Neural cell (in vitro differentiated cells): ENCODE measurements at regions not wholly inside any gene's neighbourhood (a gene's known extent, or its start where the extent isn't known, plus 50 kb on each side); places are given as distances from the start of the nearest gene placed in this dataset.

Experiments used
- H2AFZ ChIP-seq: fragments of 200-600, 300-800 bp; sonication (generic), shearing (Covaris generic); 2 replicates; pipeline ENCODE4 v1.6.0; 2014; ENCODE audit warnings: low read depth, mild to moderate bottlenecking, antibody characterized with exemption, low read length, moderate library complexity
- H3F3A ChIP-seq: fragments of 200-600 bp; shearing (Covaris generic); 2 replicates; pipeline ENCODE4 v1.6.1; 2016; ENCODE audit warnings: mild to moderate bottlenecking, moderate library complexity, mixed read lengths, antibody characterized with exemption, low read length; ENCODE audit not compliant: insufficient read depth, poor library complexity, severe bottlenecking
- H3K27ac ChIP-seq: fragments of 200-600, 300-800 bp; sonication (generic), shearing (Covaris generic); 2 replicates; pipeline ENCODE4 v1.5.1; 2014; ENCODE audit warnings: mild to moderate bottlenecking, low read length, moderate library complexity
- H3K27me3 ChIP-seq: fragments of 300-800, 200-600 bp; sonication (generic), shearing (Covaris generic); 2 replicates; pipeline ENCODE4 v1.6.0; 2014; ENCODE audit warnings: mild to moderate bottlenecking, low read depth, low read length, moderate library complexity; ENCODE audit not compliant: insufficient read depth
- H3K36me3 ChIP-seq: fragments of 300-800, 200-600 bp; sonication (generic), shearing (Covaris generic); 2 replicates; pipeline ENCODE4 v1.5.1; 2014; ENCODE audit warnings: mild to moderate bottlenecking, antibody characterized with exemption, low read length, moderate library complexity; ENCODE audit not compliant: insufficient read depth
- H3K4me2 ChIP-seq: fragments of 300-800, 200-600 bp; sonication (generic), shearing (Covaris generic); 2 replicates; pipeline ENCODE4 v1.6.0; 2014; ENCODE audit warnings: mild to moderate bottlenecking, low read length
- H3K4me3 ChIP-seq: fragments of 300-800, 200-600 bp; sonication (generic), shearing (Covaris generic); 2 replicates; pipeline ENCODE4 v1.5.1; 2014; ENCODE audit warnings: mild to moderate bottlenecking, low read length, moderate library complexity
- H3K79me2 ChIP-seq: fragments of 200-600 bp; shearing (Covaris generic); replicated peaks from 2 replicates; pipeline ENCODE4 v1.6.0; 2014; ENCODE audit warnings: mild to moderate bottlenecking, low read length, moderate library complexity; ENCODE audit not compliant: insufficient read depth
- H3K9ac ChIP-seq: fragments of 300-800, 200-600 bp; sonication (generic), shearing (Covaris generic); 2 replicates; pipeline ENCODE4 v1.6.1; 2016; ENCODE audit warnings: mild to moderate bottlenecking, low read length, mixed read lengths
- H3K9me2 ChIP-seq: fragments of 200-600 bp; shearing (Covaris generic); 2 replicates; pipeline ENCODE4 v1.6.1; 2016; ENCODE audit warnings: mild to moderate bottlenecking, low read length, mixed read lengths; ENCODE audit not compliant: insufficient read depth
- H3K9me3 ChIP-seq: fragments of 200-600, 300-800 bp; sonication (generic), shearing (Covaris generic); 2 replicates; pipeline ENCODE4 v1.6.1; 2016; ENCODE audit warnings: mild to moderate bottlenecking, mixed run types, low read length, moderate library complexity, mixed read lengths
- H4K20me1 ChIP-seq: fragments of 200-600 bp; shearing (Covaris generic); 2 replicates; pipeline ENCODE4 v1.6.1; 2016; ENCODE audit warnings: mild to moderate bottlenecking, mixed run types; ENCODE audit not compliant: insufficient read depth
- EP300 ChIP-seq: fragments of 450-650 bp; conservative IDR thresholded peaks from 2 replicates; pipeline ENCODE4 v1.6.1; 2014; ENCODE audit warnings: antibody characterized with exemption, mild to moderate bottlenecking, moderate library complexity; ENCODE audit not compliant: poor library complexity, severe bottlenecking
- EZH2 ChIP-seq: fragments of 200-600, 300-800 bp; shearing (Covaris generic), sonication (generic); IDR thresholded peaks from 2 replicates; pipeline ENCODE4 v1.6.1; 2014; ENCODE audit warnings: antibody characterized with exemption, low read length, borderline replicate concordance, mild to moderate bottlenecking; ENCODE audit not compliant: insufficient read depth, poor library complexity, severe bottlenecking
- MXI1 ChIP-seq: fragments of 450-650 bp; conservative IDR thresholded peaks from 2 replicates; pipeline ENCODE4 v1.6.1; 2014; ENCODE audit warnings: antibody characterized with exemption, mild to moderate bottlenecking; ENCODE audit not compliant: poor library complexity, severe bottlenecking
- POLR2AphosphoS5 ChIP-seq: IDR thresholded peaks from 2 replicates; pipeline ENCODE4 v1.6.1; 2012
- RAD21 ChIP-seq: fragments of 450-650 bp; conservative IDR thresholded peaks from 2 replicates; pipeline ENCODE4 v1.6.1; 2014; ENCODE audit warnings: antibody characterized with exemption, mild to moderate bottlenecking, moderate library complexity
- SMC3 ChIP-seq: fragments of 450-650 bp; conservative IDR thresholded peaks from 2 replicates; pipeline ENCODE4 v1.6.1; 2014; ENCODE audit warnings: antibody characterized with exemption, mild to moderate bottlenecking, moderate library complexity; ENCODE audit not compliant: poor library complexity
- TAF1 ChIP-seq: IDR thresholded peaks from 2 replicates; pipeline ENCODE4 v1.6.1; 2012; ENCODE audit warnings: low read depth
- TF ChIP-seq, protein P1 (sequence below): IDR thresholded peaks from 2 replicates; pipeline ENCODE4 v1.6.1; 2012; ENCODE audit warnings: borderline replicate concordance
- TF ChIP-seq, protein P2 (sequence below): fragments of 450-650 bp; IDR thresholded peaks from 2 replicates; pipeline ENCODE4 v1.5.1; 2014; ENCODE audit warnings: antibody characterized with exemption, mild to moderate bottlenecking, moderate library complexity; ENCODE audit not compliant: poor library complexity, severe bottlenecking

GRCh38 chr12:47004634-47005033, 74.8 kb upstream of the PCED1B start:
- Histone ChIP-seq H3K9me3 (no peaks in the 10 kb centered on the region), H4K20me1 (no peaks in the 10 kb centered on the region), H3K9ac (no peak overlapping the region), H3K27me3 (no peaks in the 10 kb centered on the region), H3K9me2 (no peaks in the 10 kb centered on the region), H3K36me3 (no peaks in the 10 kb centered on the region), H2AFZ (no peak overlapping the region), H3K79me2 (no peaks in the 10 kb centered on the region), H3K27ac (no peak overlapping the region), H3K4me2 (no peak overlapping the region), H3F3A (no peaks in the 10 kb centered on the region), H3K4me3 (no peak overlapping the region)
- TF ChIP-seq RAD21 (no peak), POLR2AphosphoS5 (no peak), MXI1 (no peak), TAF1 (no peak), EP300 (no peak), SMC3 (no peak), EZH2 (no peak)
- TF ChIP-seq, protein P1, sequence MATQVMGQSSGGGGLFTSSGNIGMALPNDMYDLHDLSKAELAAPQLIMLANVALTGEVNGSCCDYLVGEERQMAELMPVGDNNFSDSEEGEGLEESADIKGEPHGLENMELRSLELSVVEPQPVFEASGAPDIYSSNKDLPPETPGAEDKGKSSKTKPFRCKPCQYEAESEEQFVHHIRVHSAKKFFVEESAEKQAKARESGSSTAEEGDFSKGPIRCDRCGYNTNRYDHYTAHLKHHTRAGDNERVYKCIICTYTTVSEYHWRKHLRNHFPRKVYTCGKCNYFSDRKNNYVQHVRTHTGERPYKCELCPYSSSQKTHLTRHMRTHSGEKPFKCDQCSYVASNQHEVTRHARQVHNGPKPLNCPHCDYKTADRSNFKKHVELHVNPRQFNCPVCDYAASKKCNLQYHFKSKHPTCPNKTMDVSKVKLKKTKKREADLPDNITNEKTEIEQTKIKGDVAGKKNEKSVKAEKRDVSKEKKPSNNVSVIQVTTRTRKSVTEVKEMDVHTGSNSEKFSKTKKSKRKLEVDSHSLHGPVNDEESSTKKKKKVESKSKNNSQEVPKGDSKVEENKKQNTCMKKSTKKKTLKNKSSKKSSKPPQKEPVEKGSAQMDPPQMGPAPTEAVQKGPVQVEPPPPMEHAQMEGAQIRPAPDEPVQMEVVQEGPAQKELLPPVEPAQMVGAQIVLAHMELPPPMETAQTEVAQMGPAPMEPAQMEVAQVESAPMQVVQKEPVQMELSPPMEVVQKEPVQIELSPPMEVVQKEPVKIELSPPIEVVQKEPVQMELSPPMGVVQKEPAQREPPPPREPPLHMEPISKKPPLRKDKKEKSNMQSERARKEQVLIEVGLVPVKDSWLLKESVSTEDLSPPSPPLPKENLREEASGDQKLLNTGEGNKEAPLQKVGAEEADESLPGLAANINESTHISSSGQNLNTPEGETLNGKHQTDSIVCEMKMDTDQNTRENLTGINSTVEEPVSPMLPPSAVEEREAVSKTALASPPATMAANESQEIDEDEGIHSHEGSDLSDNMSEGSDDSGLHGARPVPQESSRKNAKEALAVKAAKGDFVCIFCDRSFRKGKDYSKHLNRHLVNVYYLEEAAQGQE = no peak
- TF ChIP-seq, protein P2, sequence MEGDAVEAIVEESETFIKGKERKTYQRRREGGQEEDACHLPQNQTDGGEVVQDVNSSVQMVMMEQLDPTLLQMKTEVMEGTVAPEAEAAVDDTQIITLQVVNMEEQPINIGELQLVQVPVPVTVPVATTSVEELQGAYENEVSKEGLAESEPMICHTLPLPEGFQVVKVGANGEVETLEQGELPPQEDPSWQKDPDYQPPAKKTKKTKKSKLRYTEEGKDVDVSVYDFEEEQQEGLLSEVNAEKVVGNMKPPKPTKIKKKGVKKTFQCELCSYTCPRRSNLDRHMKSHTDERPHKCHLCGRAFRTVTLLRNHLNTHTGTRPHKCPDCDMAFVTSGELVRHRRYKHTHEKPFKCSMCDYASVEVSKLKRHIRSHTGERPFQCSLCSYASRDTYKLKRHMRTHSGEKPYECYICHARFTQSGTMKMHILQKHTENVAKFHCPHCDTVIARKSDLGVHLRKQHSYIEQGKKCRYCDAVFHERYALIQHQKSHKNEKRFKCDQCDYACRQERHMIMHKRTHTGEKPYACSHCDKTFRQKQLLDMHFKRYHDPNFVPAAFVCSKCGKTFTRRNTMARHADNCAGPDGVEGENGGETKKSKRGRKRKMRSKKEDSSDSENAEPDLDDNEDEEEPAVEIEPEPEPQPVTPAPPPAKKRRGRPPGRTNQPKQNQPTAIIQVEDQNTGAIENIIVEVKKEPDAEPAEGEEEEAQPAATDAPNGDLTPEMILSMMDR = no peak

DNA sequence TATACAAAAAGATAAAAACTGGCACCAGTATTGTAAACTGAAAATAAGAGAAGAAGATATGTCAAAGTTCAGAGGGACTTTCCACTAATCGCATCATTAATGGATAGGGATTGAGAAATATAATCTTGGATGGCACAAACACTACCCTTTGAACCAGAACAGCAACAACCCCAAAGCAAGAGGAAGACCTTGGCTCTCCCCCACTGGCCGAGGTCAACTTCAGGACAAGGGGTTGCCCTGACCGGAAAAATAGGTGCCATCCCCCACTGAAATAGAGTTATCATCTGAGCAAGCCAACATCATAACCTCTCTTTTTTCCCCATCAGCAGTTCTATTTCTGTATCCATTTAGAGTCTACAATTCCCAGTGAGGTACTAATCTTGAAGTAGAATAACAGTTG, 72.4 kb upstream of the PCED1B start:
- H3K27ac ChIP-seq = no peak overlapping the region
- H3F3A ChIP-seq = no peaks in the 10 kb centered on the region
- no peaks in the 10 kb centered on the region for H4K20me1 ChIP-seq
- no peaks in the 10 kb centered on the region for H3K27me3 ChIP-seq
- no peak overlapping the region for H3K4me2 ChIP-seq
- H3K36me3 ChIP-seq = no peaks in the 10 kb centered on the region
- H3K9me2 ChIP-seq = no peaks in the 10 kb centered on the region
- no peaks in the 10 kb centered on the region for H3K9me3 ChIP-seq
- no peak overlapping the region for H3K4me3 ChIP-seq
- H3K9ac ChIP-seq = no peak overlapping the region
- TF ChIP-seq RAD21 (no peak), EP300 (no peak), MXI1 (no peak), SMC3 (no peak), POLR2AphosphoS5 (no peak), EZH2 (no peak), TAF1 (no peak)
- TF ChIP-seq, protein P1 = no peak
- TF ChIP-seq, protein P2 = no peak
- no peaks in the 10 kb centered on the region for H3K79me2 ChIP-seq
- H2AFZ ChIP-seq = no peak overlapping the region
